WERI-Rb-1 (cell line): ENCODE measurements at regions not wholly inside any gene's neighbourhood (a gene's known extent, or its start where the extent isn't known, plus 50 kb on each side); places are given as distances from the start of the nearest gene placed in this dataset.

ENCODE experiments used
- DNase-seq: peaks from one replicate; pipeline ENCODE4 v3.0.0-alpha.2; 2020
- H3K27ac ChIP-seq: fragments of 250-450 bp; sonication (Bioruptor Pico); 2 replicates; pipeline ENCODE4 v1.5.1; 2020; ENCODE audit warnings: mild to moderate bottlenecking, moderate library complexity
- H3K27me3 ChIP-seq: fragments of 250-450 bp; sonication (Bioruptor Pico); 2 replicates; pipeline ENCODE4 v1.5.1; 2021; ENCODE audit warnings: mild to moderate bottlenecking, low read depth, moderate library complexity; ENCODE audit not compliant: insufficient read depth, severe bottlenecking
- H3K36me3 ChIP-seq: fragments of 250-450 bp; sonication (Bioruptor Pico); 2 replicates; pipeline ENCODE4 v1.5.1; 2020; ENCODE audit warnings: mild to moderate bottlenecking, moderate library complexity
- H3K4me3 ChIP-seq: 2 replicates; pipeline ENCODE4 v1.5.1; 2011; ENCODE audit warnings: low read depth, mild to moderate bottlenecking, control low read depth, low read length
- H3K9me3 ChIP-seq: fragments of 250-450 bp; sonication (Bioruptor Pico); 2 replicates; pipeline ENCODE4 v1.5.1; 2021; ENCODE audit warnings: mild to moderate bottlenecking, moderate library complexity; ENCODE audit not compliant: severe bottlenecking
- TF ChIP-seq, protein P1 (sequence below): IDR thresholded peaks from 2 replicates; pipeline ENCODE4 v1.5.1; 2011; ENCODE audit warnings: low read depth, mild to moderate bottlenecking, control low read depth, inconsistent platforms, low read length

DNA sequence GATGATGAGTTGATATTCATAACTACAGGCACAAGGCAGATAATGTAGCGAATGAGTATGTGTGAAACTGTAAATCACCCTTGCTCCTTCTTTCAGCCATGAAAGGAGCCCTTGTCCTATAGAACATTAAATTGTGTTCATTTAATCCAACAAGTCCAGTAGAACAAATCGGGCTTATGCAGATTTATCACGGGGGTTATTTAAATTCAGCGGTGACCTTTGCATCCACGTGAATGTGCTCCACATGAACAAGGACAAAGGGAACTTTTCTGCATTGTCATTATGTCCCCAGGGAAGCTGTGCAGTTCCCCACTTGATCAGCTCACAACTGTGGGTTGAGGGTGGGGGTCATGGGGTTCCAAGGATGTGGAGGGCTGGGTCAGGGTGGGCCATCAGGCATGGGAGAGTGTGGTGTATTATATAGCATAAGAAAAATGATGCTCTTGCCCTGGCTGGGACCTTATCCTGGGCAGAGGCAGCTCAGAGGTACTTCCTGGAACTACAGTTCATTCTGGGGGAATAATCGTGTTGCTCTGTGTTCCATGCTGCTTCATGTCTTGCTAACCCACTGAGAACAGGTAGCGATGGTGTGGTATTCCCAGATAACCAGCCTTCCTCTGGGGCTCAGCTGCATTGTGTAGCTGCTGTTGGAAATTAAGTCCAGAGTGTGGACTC, 306.6 kb downstream of the FAT3 start:
- DNase-seq, result no peak
- H3K4me3 ChIP-seq, result no peak overlapping the region
- H3K36me3 ChIP-seq, result no peaks in the 10 kb centered on the region
- no peaks in the 10 kb centered on the region for H3K9me3 ChIP-seq
- no peaks in the 10 kb centered on the region for H3K27me3 ChIP-seq
- H3K27ac ChIP-seq, result no peak overlapping the region
- TF ChIP-seq, protein P1, sequence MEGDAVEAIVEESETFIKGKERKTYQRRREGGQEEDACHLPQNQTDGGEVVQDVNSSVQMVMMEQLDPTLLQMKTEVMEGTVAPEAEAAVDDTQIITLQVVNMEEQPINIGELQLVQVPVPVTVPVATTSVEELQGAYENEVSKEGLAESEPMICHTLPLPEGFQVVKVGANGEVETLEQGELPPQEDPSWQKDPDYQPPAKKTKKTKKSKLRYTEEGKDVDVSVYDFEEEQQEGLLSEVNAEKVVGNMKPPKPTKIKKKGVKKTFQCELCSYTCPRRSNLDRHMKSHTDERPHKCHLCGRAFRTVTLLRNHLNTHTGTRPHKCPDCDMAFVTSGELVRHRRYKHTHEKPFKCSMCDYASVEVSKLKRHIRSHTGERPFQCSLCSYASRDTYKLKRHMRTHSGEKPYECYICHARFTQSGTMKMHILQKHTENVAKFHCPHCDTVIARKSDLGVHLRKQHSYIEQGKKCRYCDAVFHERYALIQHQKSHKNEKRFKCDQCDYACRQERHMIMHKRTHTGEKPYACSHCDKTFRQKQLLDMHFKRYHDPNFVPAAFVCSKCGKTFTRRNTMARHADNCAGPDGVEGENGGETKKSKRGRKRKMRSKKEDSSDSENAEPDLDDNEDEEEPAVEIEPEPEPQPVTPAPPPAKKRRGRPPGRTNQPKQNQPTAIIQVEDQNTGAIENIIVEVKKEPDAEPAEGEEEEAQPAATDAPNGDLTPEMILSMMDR, result no peak

DNA sequence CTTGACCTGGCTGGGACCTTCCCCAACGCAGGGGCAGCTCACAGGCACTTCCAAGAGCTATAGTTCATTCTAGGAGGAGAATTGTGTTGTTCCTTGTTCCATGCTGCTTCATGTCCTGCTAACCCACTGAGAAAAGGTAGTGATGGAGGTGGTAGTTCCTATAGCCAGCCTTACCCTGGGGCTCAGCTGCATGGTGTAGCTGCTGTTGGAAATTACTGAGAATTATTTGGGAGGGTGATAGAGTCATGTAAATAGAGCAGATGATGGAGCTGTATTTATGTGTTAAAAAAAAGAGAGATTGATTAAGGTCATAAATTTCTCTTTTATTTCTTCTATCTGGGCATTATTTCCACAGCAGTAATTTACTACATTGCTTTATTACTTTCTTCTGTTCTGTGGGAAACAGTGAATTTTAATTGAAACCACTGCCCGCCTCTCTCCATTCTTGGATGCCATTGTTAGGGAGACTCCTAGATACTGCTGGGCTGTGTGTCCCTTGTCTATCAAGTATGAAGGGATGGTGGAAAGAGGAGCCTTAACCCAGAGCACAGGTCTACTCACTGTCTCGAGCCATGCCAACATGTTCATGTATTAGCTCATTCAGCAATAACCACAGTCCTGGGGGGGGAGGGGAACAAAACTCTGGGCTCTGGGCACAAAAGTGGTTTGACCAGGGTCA, 309.2 kb downstream of the FAT3 start:
- TF ChIP-seq, protein P1, result no peak
- no peak overlapping the region for H3K4me3 ChIP-seq
- no peak for DNase-seq

DNA sequence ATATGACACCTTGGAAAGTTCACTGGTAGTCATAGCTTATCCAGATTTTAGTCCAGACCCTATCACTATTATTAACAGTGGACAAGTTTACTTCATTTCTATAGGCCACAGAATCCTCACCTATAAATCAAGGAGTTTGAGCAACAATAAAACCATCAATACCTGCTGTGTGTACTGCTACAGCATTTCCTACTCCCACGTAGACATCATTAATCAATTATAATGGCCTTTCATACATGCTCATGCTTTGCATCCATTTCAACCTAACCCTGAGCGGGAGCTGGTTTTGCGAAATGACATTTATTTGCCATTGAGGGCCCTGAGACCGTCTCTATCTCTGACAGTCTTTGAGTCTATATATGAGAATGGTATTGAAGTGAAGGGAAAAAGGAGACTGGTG, 312.3 kb downstream of the FAT3 start:
- Histone ChIP-seq H3K27ac (no peak overlapping the region), H3K4me3 (no peak overlapping the region), H3K36me3 (no peaks in the 10 kb centered on the region), H3K27me3 (no peaks in the 10 kb centered on the region), H3K9me3 (no peaks in the 10 kb centered on the region)
- DNase-seq, result no peak
- TF ChIP-seq, protein P1, result no peak

More for the DNA sequence above, 309.2 kb downstream of the FAT3 start:
- H3K27ac ChIP-seq, result no peak overlapping the region
- H3K36me3 ChIP-seq, result no peaks in the 10 kb centered on the region
- no peaks in the 10 kb centered on the region for H3K9me3 ChIP-seq
- H3K27me3 ChIP-seq, result no peaks in the 10 kb centered on the region

DNA sequence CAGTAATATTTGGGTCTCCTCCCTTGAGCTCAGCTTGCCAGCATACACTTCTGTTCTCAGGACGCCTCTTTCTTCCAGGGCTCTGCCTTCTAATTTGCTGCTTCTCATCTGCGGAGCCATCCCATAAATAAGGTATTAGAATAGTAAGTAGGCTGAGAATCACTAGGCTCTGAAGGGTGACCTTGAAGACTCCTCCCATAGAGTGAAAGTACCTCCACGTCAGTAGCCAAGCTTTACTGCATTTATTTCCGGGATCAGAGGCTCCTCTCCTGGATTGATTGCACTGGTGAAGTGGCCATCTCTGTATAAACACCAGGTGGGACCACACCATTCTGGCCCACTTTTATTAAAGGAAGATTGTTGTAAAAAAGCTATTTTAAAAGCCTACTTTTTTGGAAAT, 315.5 kb downstream of the FAT3 start:
- Histone ChIP-seq H3K27ac (no peak overlapping the region), H3K36me3 (no peaks in the 10 kb centered on the region), H3K9me3 (no peaks in the 10 kb centered on the region), H3K4me3 (no peak overlapping the region), H3K27me3 (no peaks in the 10 kb centered on the region)
- peak; percentile 21 for DNase-seq
- TF ChIP-seq, protein P1, result no peak

DNA sequence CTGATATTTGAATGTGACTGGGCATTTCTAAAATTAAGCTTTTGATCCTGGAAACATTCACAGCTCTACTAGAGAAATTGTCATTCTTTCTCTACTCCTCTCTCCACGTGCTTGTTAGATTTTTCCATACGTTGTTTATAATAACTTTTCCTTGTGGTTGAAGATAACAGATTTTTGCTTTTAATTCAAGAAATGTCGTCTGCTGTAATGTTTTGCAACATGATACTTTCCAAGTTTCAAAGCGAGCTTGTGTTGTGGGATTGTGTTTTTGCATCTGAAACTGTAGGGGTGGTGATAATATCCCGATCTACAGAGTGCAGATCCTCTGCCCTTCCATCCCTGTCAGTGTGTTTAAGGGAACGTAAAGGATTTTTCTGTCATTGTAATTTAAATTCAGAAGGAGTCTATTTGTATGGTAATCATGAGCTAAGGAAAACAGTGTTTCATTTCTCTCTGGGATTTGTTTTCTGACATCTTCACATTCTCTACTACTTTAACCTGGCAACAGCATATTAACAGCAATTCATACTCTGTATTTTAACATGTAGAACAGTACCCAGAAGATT, 321.4 kb downstream of the FAT3 start:
- Histone ChIP-seq H3K36me3 (no peaks in the 10 kb centered on the region), H3K27ac (no peak overlapping the region), H3K9me3 (no peaks in the 10 kb centered on the region), H3K27me3 (no peaks in the 10 kb centered on the region), H3K4me3 (no peak overlapping the region)
- TF ChIP-seq, protein P1, result no peak
- DNase-seq, result no peak
